Trophoblast cell (in vitro differentiated cells and primary cell): ENCODE measurements at regions not wholly inside any gene's neighbourhood (a gene's known extent, or its start where the extent isn't known, plus 50 kb on each side); places are given as distances from the start of the nearest gene placed in this dataset.
"Not testable (repeated sequence)": the region's sequence is repeated elsewhere in the genome, so short reads cannot be mapped to it uniquely, and the experiment has no call there.

Experiments used
- DNase-seq, 2 donors: peaks; one replicate each; pipeline ENCODE4 v3.0.0-alpha.2; 2016
- H2AFZ ChIP-seq: 2 replicates; pipeline ENCODE4 v1.6.1; 2013; ENCODE audit warnings: low read length, moderate library complexity, mild to moderate bottlenecking; ENCODE audit not compliant: insufficient read depth, poor library complexity
- H2AK5ac ChIP-seq: 2 replicates; pipeline ENCODE4 v1.6.1; 2013; ENCODE audit warnings: mild to moderate bottlenecking, low read length
- H2BK120ac ChIP-seq: 2 replicates; pipeline ENCODE4 v1.6.1; 2013; ENCODE audit warnings: low read length, mild to moderate bottlenecking, moderate library complexity; ENCODE audit not compliant: insufficient read depth, poor library complexity
- H2BK12ac ChIP-seq: 2 replicates; pipeline ENCODE4 v1.6.1; 2013; ENCODE audit warnings: mild to moderate bottlenecking, low read length, moderate library complexity
- H2BK5ac ChIP-seq: 2 replicates; pipeline ENCODE4 v1.6.1; 2013; ENCODE audit warnings: low read length, low read depth, moderate library complexity, mild to moderate bottlenecking; ENCODE audit not compliant: poor library complexity
- H3K14ac ChIP-seq: 2 replicates; pipeline ENCODE4 v1.6.1; 2013; ENCODE audit warnings: mild to moderate bottlenecking, low read length
- H3K18ac ChIP-seq: 2 replicates; pipeline ENCODE4 v1.6.1; 2013; ENCODE audit warnings: mild to moderate bottlenecking, low read length
- H3K23ac ChIP-seq: 2 replicates; pipeline ENCODE4 v1.6.1; 2013; ENCODE audit warnings: low read length
- H3K27ac ChIP-seq: 2 replicates; pipeline ENCODE4 v1.5.1; 2013; ENCODE audit warnings: low read depth, mild to moderate bottlenecking, inconsistent platforms, low read length, moderate library complexity
- H3K27me3 ChIP-seq: 2 replicates; pipeline ENCODE4 v1.6.1; 2013; ENCODE audit warnings: inconsistent platforms, mild to moderate bottlenecking, low read length, moderate library complexity; ENCODE audit not compliant: insufficient read depth
- H3K36me3 ChIP-seq, 2 experiments: 1 replicate in 1 of 2; 2 replicates in 1 of 2; pipeline ENCODE4 v1.6.1; 2013; ENCODE audit warnings: low read length in 2 of 2, mild to moderate bottlenecking in 2 of 2, moderate library complexity in 1 of 2; ENCODE audit not compliant: insufficient read depth in 2 of 2, control insufficient read depth in 1 of 2
- H3K4ac ChIP-seq: 2 replicates; pipeline ENCODE4 v1.6.1; 2013; ENCODE audit warnings: low read depth, mild to moderate bottlenecking, low read length, moderate library complexity
- H3K4me1 ChIP-seq, 2 experiments: 1 replicate in 1 of 2; 2 replicates in 1 of 2; pipeline ENCODE4 v1.6.1; 2013; ENCODE audit warnings: low read length in 2 of 2, mild to moderate bottlenecking in 2 of 2, moderate library complexity in 1 of 2; ENCODE audit not compliant: insufficient read depth in 2 of 2, control insufficient read depth in 1 of 2
- H3K4me2 ChIP-seq: 2 replicates; pipeline ENCODE4 v1.6.1; 2013; ENCODE audit warnings: inconsistent platforms, mild to moderate bottlenecking, low read length, moderate library complexity
- H3K4me3 ChIP-seq: 2 replicates; pipeline ENCODE4 v1.5.1; 2013; ENCODE audit warnings: mild to moderate bottlenecking, low read depth, low read length, inconsistent platforms
- H3K79me1 ChIP-seq: one replicate; pipeline ENCODE4 v1.6.1; 2013; ENCODE audit warnings: low read length
- H3K79me2 ChIP-seq: 2 replicates; pipeline ENCODE4 v1.6.1; 2013; ENCODE audit warnings: low read length, mild to moderate bottlenecking; ENCODE audit not compliant: control insufficient read depth, insufficient read depth, poor library complexity
- H3K9ac ChIP-seq: 2 replicates; pipeline ENCODE4 v1.6.1; 2013; ENCODE audit warnings: mild to moderate bottlenecking, low read length
- H3K9me3 ChIP-seq: 2 replicates; pipeline ENCODE4 v1.6.1; 2013; ENCODE audit warnings: low read depth, mild to moderate bottlenecking, control low read depth, inconsistent platforms, low read length; ENCODE audit not compliant: insufficient read depth
- H4K12ac ChIP-seq: 2 replicates; pipeline ENCODE4 v1.6.1; 2013; ENCODE audit warnings: low read depth, mild to moderate bottlenecking, low read length, moderate library complexity
- H4K8ac ChIP-seq: 2 replicates; pipeline ENCODE4 v1.6.1; 2013; ENCODE audit warnings: low read depth, mild to moderate bottlenecking, low read length, moderate library complexity
- H4K91ac ChIP-seq: one replicate; pipeline ENCODE4 v1.6.1; 2013; ENCODE audit warnings: low read depth, mild to moderate bottlenecking, low read length, moderate library complexity
- WGBS: extraction: QIAGEN DNeasy Blood & Tissue Kit; methylation state at CpG from one replicate; pipeline ENCODE4 v1.1.7; 2013; ENCODE audit warnings: missing lambda C conversion rate; ENCODE audit not compliant: insufficient read length, insufficient coverage; ENCODE audit errors: extremely low coverage; 5-methylcytosine and 5-hydroxymethylcytosine counted together

GRCh38 chr13:111060237-111060919 lies 54.7 kb upstream of the ARHGEF7 start:
- H3K79me1 ChIP-seq, result no peaks in the 10 kb centered on the region
- no peak overlapping the region for H3K9ac ChIP-seq
- no peak overlapping the region for H3K4me3 ChIP-seq
- H4K8ac ChIP-seq, result no peak overlapping the region
- no peaks in the 10 kb centered on the region for H3K79me2 ChIP-seq
- no peak overlapping the region for H2BK120ac ChIP-seq
- H3K23ac ChIP-seq, result no peak overlapping the region
- H3K27me3 ChIP-seq, result no peaks in the 10 kb centered on the region
- no peak overlapping the region for H3K4me2 ChIP-seq
- H2AFZ ChIP-seq, result no peak overlapping the region
- peaks cover 3% of the 10 kb centered on the region for H3K9me3 ChIP-seq
- no peak overlapping the region for H4K91ac ChIP-seq
- DNase-seq, result peak; percentile 35 to 53
- no peak overlapping the region for H3K14ac ChIP-seq
- no peaks in the 10 kb centered on the region for H3K4me1 ChIP-seq
- no peak overlapping the region for H2BK5ac ChIP-seq
- no peak overlapping the region for H3K4ac ChIP-seq
- no peaks in the 10 kb centered on the region for H3K36me3 ChIP-seq
- no peak overlapping the region for H2AK5ac ChIP-seq
- no peak overlapping the region for H2BK12ac ChIP-seq
- no peak overlapping the region for H4K12ac ChIP-seq
- no peak overlapping the region for H3K27ac ChIP-seq
- H3K18ac ChIP-seq, result no peak overlapping the region
- no CpG with 5 or more reads among the region's 4 CpGs for WGBS

DNA sequence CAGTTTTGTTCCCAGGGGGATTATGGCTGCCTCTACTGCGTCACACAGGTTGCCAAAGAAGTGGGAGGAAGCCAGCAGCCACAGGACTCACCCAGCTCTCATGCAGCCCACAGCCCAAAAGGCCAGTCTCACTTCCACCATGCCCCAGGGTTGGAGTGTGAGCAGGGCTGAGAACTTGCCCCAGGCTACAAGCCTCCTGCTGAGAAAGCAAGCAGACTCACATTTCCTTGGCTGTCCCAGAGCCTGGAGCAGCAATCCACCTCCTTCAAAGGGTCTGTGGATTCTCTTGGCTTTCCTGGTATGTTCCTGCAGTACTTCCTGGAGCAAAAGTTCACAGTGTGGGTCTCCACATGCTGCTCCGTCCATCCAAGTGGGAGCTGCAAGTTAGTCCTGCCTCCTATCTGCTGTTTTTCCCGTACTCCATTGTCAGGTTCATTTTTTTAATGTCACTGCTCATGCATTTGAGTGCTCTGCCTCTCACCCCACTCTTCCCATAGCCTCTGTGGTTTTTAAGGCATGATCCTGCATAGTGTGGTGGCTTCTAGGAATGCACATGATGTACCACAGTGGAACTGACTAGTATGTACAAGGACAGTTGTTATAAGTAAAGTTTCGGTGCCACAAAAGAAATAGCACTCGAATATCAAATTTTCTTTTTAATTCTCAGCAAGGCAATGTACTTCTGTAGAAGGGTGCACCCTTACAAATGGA lies 56.2 kb upstream of the ARHGEF7 start:
- H3K27ac ChIP-seq, result no peak overlapping the region
- no peak overlapping the region for H2BK5ac ChIP-seq
- no peak overlapping the region for H3K9ac ChIP-seq
- no peak overlapping the region for H2BK120ac ChIP-seq
- H4K12ac ChIP-seq, result no peak overlapping the region
- H3K4me3 ChIP-seq, result no peak overlapping the region
- no peak overlapping the region for H3K18ac ChIP-seq
- H3K4me1 ChIP-seq, result no peaks in the 10 kb centered on the region
- peaks cover 3% of the 10 kb centered on the region for H3K9me3 ChIP-seq
- H3K4me2 ChIP-seq, result no peak overlapping the region
- no peaks in the 10 kb centered on the region for H3K79me2 ChIP-seq
- no peak overlapping the region for H2AFZ ChIP-seq
- no CpG with 5 or more reads among the region's 5 CpGs for WGBS
- no peak overlapping the region for H2AK5ac ChIP-seq
- H3K27me3 ChIP-seq, result no peaks in the 10 kb centered on the region
- no peak overlapping the region for H3K4ac ChIP-seq
- no peaks in the 10 kb centered on the region for H3K79me1 ChIP-seq
- no peak overlapping the region for H2BK12ac ChIP-seq
- H4K8ac ChIP-seq, result no peak overlapping the region
- peak; percentile 99 to 100 for DNase-seq
- H3K23ac ChIP-seq, result no peak overlapping the region
- no peak overlapping the region for H4K91ac ChIP-seq
- H3K14ac ChIP-seq, result no peak overlapping the region
- no peaks in the 10 kb centered on the region for H3K36me3 ChIP-seq

DNA sequence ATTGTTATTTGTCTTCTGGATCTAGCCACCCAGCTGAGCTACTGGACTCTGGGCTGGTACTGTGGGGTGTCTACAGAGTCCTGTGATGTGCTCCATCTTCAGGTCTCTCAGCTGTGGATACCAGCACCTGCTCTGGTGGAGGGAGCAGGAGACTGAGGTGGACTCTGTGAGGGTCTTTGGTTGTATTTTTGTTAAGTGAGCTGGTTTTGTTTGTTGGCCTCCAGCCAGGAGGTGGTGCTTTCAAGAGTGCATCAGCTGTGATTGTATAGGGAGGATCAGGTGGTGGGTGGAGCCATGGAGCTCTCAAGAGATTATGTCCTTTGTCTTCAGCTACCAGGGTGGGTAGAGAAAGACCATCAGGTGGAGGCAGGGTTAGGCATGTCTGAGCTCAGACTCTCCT lies 56.8 kb upstream of the ARHGEF7 start:
- H2AK5ac ChIP-seq, H3K18ac ChIP-seq, H2AFZ ChIP-seq, H3K27me3 ChIP-seq, H3K79me1 ChIP-seq, H3K23ac ChIP-seq, H3K9ac ChIP-seq, H3K4me2 ChIP-seq, H4K8ac ChIP-seq, H3K27ac ChIP-seq, H3K4me1 ChIP-seq, H3K79me2 ChIP-seq, H3K36me3 ChIP-seq, H3K14ac ChIP-seq, H2BK12ac ChIP-seq, H2BK120ac ChIP-seq, H4K12ac ChIP-seq, H3K9me3 ChIP-seq, H3K4me3 ChIP-seq, H4K91ac ChIP-seq, DNase-seq, H3K4ac ChIP-seq: not testable (repeated sequence)
- H2BK5ac ChIP-seq, result peak overlapping the region; percentile 47

GRCh38 chr13:111051726-111052232 lies 63.3 kb upstream of the ARHGEF7 start:
- H3K9ac ChIP-seq, H4K8ac ChIP-seq, H4K91ac ChIP-seq, H2AFZ ChIP-seq, H3K4me3 ChIP-seq, H2AK5ac ChIP-seq, H3K4ac ChIP-seq, H2BK120ac ChIP-seq, H3K18ac ChIP-seq, H3K9me3 ChIP-seq, H3K14ac ChIP-seq, H3K79me1 ChIP-seq, H3K4me1 ChIP-seq, DNase-seq, H3K23ac ChIP-seq, H3K27ac ChIP-seq, H3K4me2 ChIP-seq, H3K79me2 ChIP-seq, H4K12ac ChIP-seq, H3K36me3 ChIP-seq, H2BK5ac ChIP-seq, H3K27me3 ChIP-seq, H2BK12ac ChIP-seq: not testable (repeated sequence)
- no CpG with 5 or more reads among the region's 21 CpGs for WGBS
